WERI-Rb-1 (cell line): ENCODE measurements at regions not wholly inside any gene's neighbourhood (a gene's known extent, or its start where the extent isn't known, plus 50 kb on each side); places are given as distances from the start of the nearest gene placed in this dataset.

ENCODE experiments used
- DNase-seq: peaks from one replicate; pipeline ENCODE4 v3.0.0-alpha.2; 2020
- H3K27ac ChIP-seq: fragments of 250-450 bp; sonication (Bioruptor Pico); 2 replicates; pipeline ENCODE4 v1.5.1; 2020; ENCODE audit warnings: mild to moderate bottlenecking, moderate library complexity
- H3K27me3 ChIP-seq: fragments of 250-450 bp; sonication (Bioruptor Pico); 2 replicates; pipeline ENCODE4 v1.5.1; 2021; ENCODE audit warnings: mild to moderate bottlenecking, low read depth, moderate library complexity; ENCODE audit not compliant: insufficient read depth, severe bottlenecking
- H3K36me3 ChIP-seq: fragments of 250-450 bp; sonication (Bioruptor Pico); 2 replicates; pipeline ENCODE4 v1.5.1; 2020; ENCODE audit warnings: mild to moderate bottlenecking, moderate library complexity
- H3K4me3 ChIP-seq: 2 replicates; pipeline ENCODE4 v1.5.1; 2011; ENCODE audit warnings: low read depth, mild to moderate bottlenecking, control low read depth, low read length
- H3K9me3 ChIP-seq: fragments of 250-450 bp; sonication (Bioruptor Pico); 2 replicates; pipeline ENCODE4 v1.5.1; 2021; ENCODE audit warnings: mild to moderate bottlenecking, moderate library complexity; ENCODE audit not compliant: severe bottlenecking
- CTCF ChIP-seq: IDR thresholded peaks from 2 replicates; pipeline ENCODE4 v1.5.1; 2011; ENCODE audit warnings: low read depth, mild to moderate bottlenecking, control low read depth, inconsistent platforms, low read length

DNA sequence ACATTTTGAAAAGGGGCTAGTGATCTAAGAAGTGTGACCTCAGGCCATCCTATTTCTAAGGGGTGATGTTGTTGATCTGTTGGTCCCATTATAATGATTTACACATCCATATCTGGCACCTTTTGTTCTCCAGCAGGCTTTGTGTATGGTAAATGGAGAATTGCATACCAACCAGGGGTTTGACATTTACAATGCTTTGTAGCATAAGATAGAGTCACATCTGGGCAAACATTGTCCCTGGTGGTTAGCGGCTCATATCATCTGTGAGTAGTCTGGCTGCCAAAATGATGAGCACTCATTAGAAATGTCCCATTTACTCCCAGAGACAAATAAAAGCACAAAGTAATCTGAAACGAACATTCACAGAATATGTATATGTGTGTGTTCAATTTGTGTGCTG, 1775.5 kb upstream of the CELF4 start:
- Histone ChIP-seq H3K4me3 (no peak overlapping the region), H3K27ac (no peak overlapping the region), H3K27me3 (no peaks in the 10 kb centered on the region), H3K36me3 (no peaks in the 10 kb centered on the region), H3K9me3 (no peaks in the 10 kb centered on the region)
- no peak for TF ChIP-seq CTCF
- no peak for DNase-seq

DNA sequence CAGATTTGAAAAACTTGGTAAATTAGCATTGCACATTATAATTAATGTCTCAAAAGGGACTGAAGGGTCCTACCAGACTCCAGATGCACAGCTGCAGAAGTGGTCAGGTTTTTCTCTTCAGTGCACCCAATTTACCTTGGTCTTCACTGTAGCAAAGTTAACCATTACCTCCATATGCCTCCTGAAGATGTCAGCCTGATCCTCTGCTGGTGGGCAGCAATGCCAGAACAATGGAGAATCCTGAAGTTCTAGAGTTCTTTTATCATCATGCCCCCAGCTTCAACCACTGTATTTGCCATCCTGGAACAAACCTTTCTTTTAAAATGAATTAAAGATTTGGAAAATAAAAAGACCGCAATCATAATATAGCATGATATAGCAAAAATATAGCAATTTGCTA, 1774.8 kb upstream of the CELF4 start:
- H3K27ac ChIP-seq, result no peak overlapping the region
- no peak for TF ChIP-seq CTCF
- H3K4me3 ChIP-seq, result no peak overlapping the region

GRCh38 chr18:39329496-39330275, 1764.1 kb upstream of the CELF4 start:
- no peak for DNase-seq
- TF ChIP-seq CTCF, result no peak
- no peaks in the 10 kb centered on the region for H3K9me3 ChIP-seq
- H3K36me3 ChIP-seq, result no peaks in the 10 kb centered on the region
- no peak overlapping the region for H3K27ac ChIP-seq
- H3K27me3 ChIP-seq, result no peaks in the 10 kb centered on the region
- no peak overlapping the region for H3K4me3 ChIP-seq

More for the DNA sequence above, 1774.8 kb upstream of the CELF4 start:
- H3K9me3 ChIP-seq, result no peaks in the 10 kb centered on the region
- no peak for DNase-seq
- H3K36me3 ChIP-seq, result no peaks in the 10 kb centered on the region
- H3K27me3 ChIP-seq, result no peaks in the 10 kb centered on the region

DNA sequence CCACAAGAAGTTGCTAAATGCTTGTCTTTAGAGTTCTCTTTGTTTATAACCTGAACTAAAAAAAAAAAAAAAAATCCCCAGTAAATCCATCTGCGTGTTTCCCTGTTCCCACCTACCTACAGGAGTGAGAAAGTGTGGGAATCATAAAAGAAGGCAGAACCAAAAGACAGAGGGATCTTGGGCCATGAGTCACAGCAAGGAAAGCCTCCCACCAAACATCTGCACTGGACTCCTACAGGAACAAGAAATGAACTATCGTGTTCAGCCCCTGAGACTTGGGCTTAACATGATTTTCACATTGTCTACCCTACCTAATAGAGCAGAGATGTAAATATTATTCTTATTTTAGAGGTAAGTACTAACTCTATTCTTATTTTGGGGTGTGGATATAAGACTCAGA, 1761.2 kb upstream of the CELF4 start:
- Histone ChIP-seq H3K27me3 (no peaks in the 10 kb centered on the region), H3K27ac (no peak overlapping the region), H3K4me3 (no peak overlapping the region), H3K9me3 (no peaks in the 10 kb centered on the region), H3K36me3 (no peaks in the 10 kb centered on the region)
- DNase-seq, result no peak
- TF ChIP-seq CTCF, result no peak

- TF ChIP-seq CTCF, result no peak
- Histone ChIP-seq H3K27me3 (no peaks in the 10 kb centered on the region), H3K4me3 (no peak overlapping the region), H3K36me3 (no peaks in the 10 kb centered on the region), H3K9me3 (no peaks in the 10 kb centered on the region), H3K27ac (no peak overlapping the region)
- no peak for DNase-seq
These were observed 1760.4 kb upstream of the CELF4 start for GRCh38 chr18:39325973-39326372.

DNA sequence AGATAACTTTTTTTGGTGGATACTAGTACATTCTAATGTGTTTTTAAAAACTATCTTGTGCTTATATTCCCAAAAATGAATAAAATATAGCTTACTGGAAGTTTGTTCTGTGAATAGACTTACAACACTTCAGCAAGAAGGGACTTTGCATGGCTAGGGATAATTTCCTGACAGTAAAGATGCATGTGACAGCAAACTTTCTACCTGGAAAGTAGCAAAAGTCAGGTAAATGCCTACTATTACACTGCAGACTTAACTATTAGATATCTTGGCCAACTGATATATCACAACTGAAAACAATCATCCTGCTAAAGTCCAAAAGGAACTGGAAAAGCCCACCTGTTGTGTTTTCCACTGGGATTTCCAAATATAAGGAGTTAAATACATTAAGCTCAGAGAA, 1753.5 kb upstream of the CELF4 start:
- DNase-seq, result no peak
- H3K4me3 ChIP-seq, result no peak overlapping the region
- no peaks in the 10 kb centered on the region for H3K36me3 ChIP-seq
- H3K27ac ChIP-seq, result no peak overlapping the region
- H3K9me3 ChIP-seq, result no peaks in the 10 kb centered on the region
- H3K27me3 ChIP-seq, result no peaks in the 10 kb centered on the region
- no peak for TF ChIP-seq CTCF
